Transverse colon (tissue), 3 donors: ENCODE measurements at regions not wholly inside any gene's neighbourhood (a gene's known extent, or its start where the extent isn't known, plus 50 kb on each side); places are given as distances from the start of the nearest gene placed in this dataset.

Experiments used
- CTCF ChIP-seq, 5 experiments: fragments of 200-600 bp in 3 of 5; fragments of 450-650 bp in 2 of 5; sonication (generic) in 3 of 5; IDR thresholded peaks; 1 replicate in 2 of 5; 2 replicates in 3 of 5; pipeline ENCODE4 v1.5.1; 2016 to 2017; ENCODE audit warnings: antibody characterized with exemption in 5 of 5, inconsistent platforms in 3 of 5, mild to moderate bottlenecking in 2 of 5, moderate library complexity in 1 of 5
- POLR2A ChIP-seq: fragments of 450-650 bp; IDR thresholded peaks from one replicate; pipeline ENCODE4 v1.6.1; 2016; ENCODE audit warnings: antibody characterized with exemption, mild to moderate bottlenecking, moderate library complexity

- TF ChIP-seq CTCF (IDR thresholded peaks at IDR 0.05) (no peak), POLR2A (no peak)
Measured at GRCh38 chr3:82122554-82123345, 361.3 kb upstream of the GBE1 start.
